DMS 273 (cell line): ENCODE measurements at regions not wholly inside any gene's neighbourhood (a gene's known extent, or its start where the extent isn't known, plus 50 kb on each side); places are given as distances from the start of the nearest gene placed in this dataset.
"Not testable (repeated sequence)": the region's sequence is repeated elsewhere in the genome, so short reads cannot be mapped to it uniquely, and the experiment has no call there.

Experiments used
- DNase-seq: peaks from one replicate; lab custom pipeline; 2025; ENCODE audit not compliant: unreplicated experiment; lab: John Stamatoyannopoulos, UW

GRCh38 chr7:70846208-70846607, 285.7 kb upstream of the GALNT17 start:
- no peak for DNase-seq

DNA sequence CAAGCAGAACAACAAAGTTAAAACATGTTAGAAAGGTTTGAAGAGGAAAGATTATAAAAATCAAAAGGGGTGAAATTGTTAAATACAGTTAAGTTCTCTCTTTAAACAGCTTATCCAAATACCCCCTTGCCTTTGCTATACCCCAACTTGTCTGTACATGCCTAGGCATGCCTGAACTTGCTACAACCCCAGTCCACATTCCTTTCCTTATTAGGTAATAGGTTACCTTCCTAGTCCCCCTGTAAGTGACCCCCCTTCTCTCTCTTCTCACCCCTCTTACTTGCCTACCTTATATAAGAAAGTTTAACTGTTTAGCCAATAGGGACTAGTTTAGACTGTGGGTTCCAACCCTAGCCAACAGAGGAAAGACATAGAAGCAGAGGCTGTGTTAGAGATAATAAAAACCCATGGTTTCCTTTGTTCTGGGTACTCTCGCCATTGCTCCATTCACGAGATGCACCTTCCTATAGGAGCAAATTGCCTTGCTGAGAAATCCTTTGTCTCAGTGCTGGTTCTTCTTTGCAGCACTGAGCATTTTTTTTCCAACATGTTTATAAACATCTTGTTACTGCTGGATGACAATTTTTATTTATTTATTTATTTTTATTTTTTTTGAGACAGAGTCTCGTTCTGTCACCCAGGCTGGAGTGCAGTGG, 282.2 kb upstream of the GALNT17 start:
- peak; percentile 24 for DNase-seq

DNA sequence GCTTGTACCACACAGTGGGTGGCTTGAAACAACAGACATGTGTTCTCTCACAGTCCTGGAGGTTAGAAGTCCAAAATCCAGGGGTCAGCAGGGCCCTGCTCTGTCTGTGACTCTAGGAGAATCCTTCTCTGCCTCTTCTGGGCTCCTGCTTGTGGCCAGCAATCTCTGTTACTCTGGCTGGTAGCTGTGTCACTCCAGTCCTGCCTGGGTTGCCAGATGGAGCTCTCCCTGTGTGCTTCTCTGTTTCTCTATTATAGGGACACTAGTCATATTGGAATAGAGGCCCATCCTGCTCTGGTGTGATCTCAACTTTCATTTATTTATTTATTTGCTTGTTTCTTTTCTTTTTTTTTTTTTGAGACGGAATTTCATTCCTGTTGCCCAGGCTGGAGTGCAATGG, 276.6 kb upstream of the GALNT17 start:
- DNase-seq = peak; percentile 19

DNA sequence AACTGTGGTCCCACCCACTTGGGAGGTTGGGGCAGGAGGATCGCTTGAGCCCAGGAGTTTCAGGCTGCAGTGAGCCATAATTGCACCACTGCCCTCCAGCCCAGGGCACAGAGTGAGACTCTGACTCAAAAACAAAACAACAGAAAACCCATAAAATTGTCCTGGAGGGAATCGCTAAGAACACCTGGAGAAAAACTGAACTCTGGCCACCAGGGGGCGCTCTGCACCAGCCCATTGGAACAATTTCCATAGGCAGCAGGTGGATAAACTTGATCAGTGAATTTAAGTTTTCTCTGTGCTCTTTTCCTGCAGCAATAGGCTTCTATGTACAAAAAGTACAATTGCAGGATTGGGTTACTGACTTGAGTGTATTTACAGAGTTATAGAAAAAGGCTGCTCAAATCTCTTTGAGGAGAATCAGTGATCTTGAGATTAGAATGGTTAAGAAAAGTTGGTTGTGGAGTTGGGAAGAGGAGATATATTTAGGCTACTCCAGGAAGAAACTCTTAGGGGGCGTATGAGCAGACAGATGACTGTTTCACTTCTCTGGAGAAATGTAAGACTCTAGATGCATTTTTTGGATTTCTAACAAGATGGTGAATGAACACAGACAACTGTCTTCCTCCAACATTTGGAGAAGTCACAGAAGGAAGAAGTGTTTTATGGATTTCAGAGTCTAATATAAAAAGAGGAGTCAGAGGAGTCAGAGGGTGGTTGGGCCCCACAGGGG, 274.9 kb upstream of the GALNT17 start:
- peak; percentile 92 for DNase-seq

DNA sequence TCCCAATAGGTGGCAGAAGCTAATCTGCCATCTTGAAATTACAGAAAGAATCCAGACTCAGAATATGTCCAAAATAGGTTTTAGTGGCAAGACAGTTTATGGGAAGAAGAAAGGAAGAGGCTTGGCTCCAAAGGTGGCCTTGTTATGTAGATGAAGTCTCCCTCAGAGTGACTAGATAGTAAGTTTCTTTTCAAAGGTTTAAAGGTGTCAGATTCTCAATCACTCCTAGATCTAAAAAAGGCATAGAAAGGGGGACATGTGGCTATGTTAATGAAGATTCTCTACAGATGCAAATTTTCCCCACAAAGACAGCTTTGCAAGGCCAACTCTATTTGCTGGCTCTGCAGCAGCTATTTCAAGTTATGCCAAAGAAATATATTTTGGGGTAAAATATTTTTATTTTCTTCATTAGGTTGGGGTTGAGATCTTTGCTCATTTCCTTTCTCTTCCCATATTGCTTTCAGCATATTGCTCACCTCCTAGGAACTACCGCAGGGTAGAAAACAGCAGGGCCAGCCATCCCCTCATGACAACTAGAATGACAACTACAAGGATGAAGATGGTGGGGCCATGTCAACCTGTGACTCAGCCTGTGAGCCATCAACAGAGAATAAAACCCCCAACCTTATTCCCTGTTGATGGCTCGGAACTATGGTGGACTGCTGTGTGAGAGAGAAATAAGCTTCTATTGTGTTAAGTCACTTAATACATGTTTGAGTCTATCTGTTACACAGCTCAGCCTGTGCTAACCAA, 274.0 kb upstream of the GALNT17 start:
- DNase-seq = no peak

DNA sequence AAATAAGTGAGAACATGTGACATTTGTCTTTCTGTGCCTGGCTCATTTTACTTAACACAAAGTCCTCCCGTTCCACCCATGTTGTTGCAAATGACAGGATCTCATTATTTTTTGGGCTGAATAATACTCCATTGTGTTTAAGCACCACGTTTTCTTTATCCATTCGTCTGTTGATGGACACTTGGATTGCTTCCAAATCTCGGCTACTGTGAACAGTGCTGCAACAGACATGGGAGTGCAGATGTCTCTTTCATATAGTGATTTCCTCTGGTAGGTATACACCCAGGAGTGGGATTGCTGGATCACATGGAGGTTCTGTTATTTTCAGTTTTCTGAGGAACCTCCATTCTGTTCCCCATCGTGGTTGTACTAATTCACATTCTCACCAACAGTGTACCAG, 264.4 kb upstream of the GALNT17 start:
- DNase-seq = peak; percentile 18

- no peak for DNase-seq
These were observed 261.6 kb upstream of the GALNT17 start for GRCh38 chr7:70870349-70870748.

- DNase-seq = no peak
These were observed 259.8 kb upstream of the GALNT17 start for GRCh38 chr7:70872188-70872587.

GRCh38 chr7:70881167-70881847, 250.6 kb upstream of the GALNT17 start:
- peak; percentile 17 for DNase-seq

DNA sequence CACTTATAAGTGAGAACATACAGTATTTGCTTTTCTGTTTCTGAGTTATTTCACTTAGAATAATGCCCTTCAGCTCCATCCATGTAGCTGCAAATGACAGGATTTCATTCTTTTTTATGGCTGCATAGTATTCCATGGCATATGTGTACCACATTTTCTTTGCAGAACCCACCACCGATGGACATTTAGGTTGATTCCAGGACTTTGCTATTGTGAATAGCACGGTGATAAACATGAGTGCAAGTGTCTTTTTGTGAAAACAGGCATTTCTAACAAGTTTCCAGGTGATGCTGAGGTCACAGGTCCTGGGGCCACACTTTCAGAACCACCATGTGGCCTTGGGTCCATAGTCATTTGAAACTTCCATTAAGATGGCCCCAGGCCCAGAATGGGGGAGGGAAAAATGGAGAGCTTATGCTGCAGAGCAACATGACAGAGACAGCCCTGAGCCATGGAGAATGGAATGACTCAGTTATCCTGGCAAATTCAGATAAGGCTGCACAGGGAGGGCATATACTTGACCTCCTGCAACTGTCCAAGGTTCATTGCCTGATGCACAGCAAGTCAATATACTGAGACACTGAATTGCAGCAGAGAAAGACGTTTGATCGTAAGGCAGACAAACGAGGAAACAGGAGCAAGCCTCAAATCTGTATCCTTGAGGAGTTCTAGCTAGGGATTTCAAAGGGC, 248.0 kb upstream of the GALNT17 start:
- no peak for DNase-seq

DNA sequence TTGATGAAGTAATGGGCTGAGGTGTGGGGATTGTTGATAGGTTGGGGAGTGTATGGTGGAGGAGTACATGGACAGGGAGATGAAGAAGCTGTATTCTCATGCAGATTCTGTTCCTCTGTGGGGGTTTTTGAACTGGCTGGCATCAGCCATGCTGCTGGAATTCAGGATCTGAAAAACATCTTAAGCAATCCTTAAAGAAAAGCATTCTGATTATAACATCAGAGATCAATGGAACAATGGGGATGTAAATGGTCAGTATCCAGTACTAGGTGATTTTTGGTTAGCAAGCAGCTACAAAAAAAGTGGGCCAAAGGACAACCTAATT, 247.5 kb upstream of the GALNT17 start:
- no peak for DNase-seq

- no peak for DNase-seq
These were observed 247.1 kb upstream of the GALNT17 start for GRCh38 chr7:70884809-70885208.

DNA sequence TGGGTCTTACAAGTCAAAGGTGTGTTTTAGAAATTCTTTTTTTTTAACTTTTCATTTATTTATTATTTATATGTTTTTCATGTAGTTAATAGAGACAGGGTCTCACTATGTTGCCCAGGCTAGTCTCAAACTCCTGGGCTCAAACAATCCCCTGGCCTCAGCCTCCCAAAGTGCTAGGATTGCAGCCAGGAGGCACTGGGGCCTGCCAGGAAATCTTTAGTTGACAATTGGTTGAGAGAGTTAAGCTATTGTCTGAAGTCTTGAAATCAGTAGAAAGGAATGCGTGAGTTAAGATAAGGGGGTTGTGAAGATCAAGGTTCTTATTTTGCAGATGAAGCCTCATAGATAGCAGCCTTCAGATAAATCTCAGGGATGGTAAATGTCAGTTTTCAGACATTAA, 245.4 kb upstream of the GALNT17 start:
- DNase-seq = no peak

GRCh38 chr7:70887186-70887585, 244.8 kb upstream of the GALNT17 start:
- DNase-seq = no peak

DNA sequence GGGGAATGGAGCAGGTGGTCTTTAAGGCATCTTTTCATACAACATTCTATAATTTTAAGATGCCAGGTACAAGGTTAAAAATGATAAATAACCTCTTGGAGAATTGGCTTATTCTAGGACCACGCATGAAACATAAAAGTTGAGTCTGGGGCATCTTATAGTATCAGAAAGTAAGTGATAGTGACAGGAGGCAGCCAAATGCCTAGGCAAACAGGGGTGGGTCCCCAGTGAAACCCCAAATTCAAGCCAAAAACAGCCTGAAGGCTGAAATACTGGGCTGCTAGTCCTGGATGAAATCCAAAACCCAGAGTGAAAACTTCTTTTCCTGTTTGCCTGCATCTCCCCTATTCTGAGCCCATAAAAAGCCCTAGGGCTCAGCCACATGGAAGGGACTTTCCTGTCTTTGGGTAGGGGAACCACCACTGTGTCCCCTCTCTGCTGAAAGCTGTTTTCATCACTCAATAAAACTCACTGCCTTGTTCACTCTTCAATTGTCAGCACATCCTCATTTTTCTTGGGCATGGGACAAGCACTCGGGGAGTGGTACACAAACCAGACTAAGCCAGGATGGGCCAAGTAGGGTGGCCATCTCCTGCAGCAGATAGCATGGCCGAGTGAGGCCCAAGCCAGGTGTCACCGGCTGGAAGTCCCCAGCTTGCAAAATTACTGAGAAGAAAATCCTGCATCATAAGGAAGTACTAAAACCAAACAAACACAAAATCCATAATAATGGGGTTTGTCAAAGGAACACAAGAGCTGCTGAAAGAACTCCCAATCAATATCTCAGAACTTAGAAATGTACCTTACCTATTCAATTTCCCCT, 241.6 kb upstream of the GALNT17 start:
- DNase-seq = no peak

DNA sequence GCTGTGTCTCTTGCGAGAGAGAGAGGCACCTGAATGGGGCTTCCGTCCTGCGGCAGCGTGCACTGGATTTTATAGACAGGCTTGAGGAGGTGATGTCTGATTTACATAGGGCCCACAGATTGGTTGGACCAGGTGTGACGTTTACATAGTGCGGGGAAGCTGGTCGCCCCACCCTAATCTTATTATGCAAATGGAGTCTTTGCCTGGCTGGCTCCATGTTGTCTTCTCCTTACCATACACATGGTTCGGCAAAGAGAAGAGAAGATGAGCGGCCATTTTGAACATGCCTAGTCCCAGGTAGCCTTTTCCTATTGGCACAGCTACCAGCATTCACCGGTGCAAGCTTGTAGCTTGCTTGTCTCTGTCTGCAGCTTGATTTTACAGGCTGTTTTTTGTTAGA, 238.5 kb upstream of the GALNT17 start:
- DNase-seq = no peak

GRCh38 chr7:70893971-70894715, 237.8 kb upstream of the GALNT17 start:
- no peak for DNase-seq

- DNase-seq = no peak
These were observed 237.1 kb upstream of the GALNT17 start for GRCh38 chr7:70894799-70895198.

- DNase-seq = not testable (repeated sequence)
These were observed 236.4 kb upstream of the GALNT17 start for GRCh38 chr7:70895337-70896200.
